GM12878 (cell line): ENCODE measurements at regions not wholly inside any gene's neighbourhood (a gene's known extent, or its start where the extent isn't known, plus 50 kb on each side); places are given as distances from the start of the nearest gene placed in this dataset.
"Not testable (repeated sequence)": the region's sequence is repeated elsewhere in the genome, so short reads cannot be mapped to it uniquely, and the experiment has no call there.

Source experiments
- ATAC-seq: fragments of 200-7000 bp; cut with Tn5 transposase; 3 replicates; pipeline ENCODE4 v1.9.1; 2020; ENCODE audit warnings: mild to moderate bottlenecking, moderate library complexity
- BruUV-seq: library from RNA; stranded (reverse); fragments of 400-500 nt; replicated peaks from 2 replicates; lab custom pipeline; 2021; lab: Mats Ljungman, UMichigan
- CTCF ChIA-PET: fragments of 300-600 bp; sonication (Branson Sonifier 250); formaldehyde crosslinking; extraction: SDS; loops from one replicate; lab custom pipeline; 2021; ENCODE audit warnings: inconsistent platforms; lab: Yijun Ruan, JAX
- POLR2A ChIA-PET: fragments of 350-600 bp; formaldehyde crosslinking; extraction: SDS; loops from one replicate; lab custom pipeline; 2021; ENCODE audit warnings: inconsistent platforms; lab: Charles Lee
- RAD21 ChIA-PET: fragments of 300-600 bp; sonication (Branson Sonifier 250); formaldehyde crosslinking; loops from one replicate; lab custom pipeline; 2023; ENCODE audit warnings: antibody characterized with exemption; ENCODE audit not compliant: unreplicated experiment; lab: Charles Lee
- SMC1A ChIA-PET: fragments of 300-600 bp; sonication (Branson Sonifier 250); formaldehyde crosslinking; loops from one replicate; lab custom pipeline; 2023; ENCODE audit not compliant: unreplicated experiment, uncharacterized antibody; lab: Charles Lee
- DNase-seq: peaks from one replicate; pipeline ENCODE4 v3.0.0-alpha.2; 2011; ENCODE audit warnings: low read depth, low spot score
- FAIRE-seq: peaks from 3 replicates; lab custom pipeline; 2011; peaks lifted over from hg19 to GRCh38; lab: Jason Lieb, UNC
- H2AFZ ChIP-seq: 2 replicates; pipeline ENCODE4 v1.6.0; 2011; ENCODE audit warnings: low read depth, low read length, control low read depth; ENCODE audit not compliant: control insufficient read depth
- H3K27ac ChIP-seq: 2 replicates; pipeline ENCODE4 v1.5.1; 2011; ENCODE audit warnings: control low read depth; ENCODE audit not compliant: control insufficient read depth, insufficient read depth
- H3K27me3 ChIP-seq, 2 experiments: replicated peaks in 1 of 2; 2 replicates each; pipeline versions ENCODE4 v1.6.0 to v1.6.1; 2011; ENCODE audit warnings: low read length in 1 of 2; ENCODE audit not compliant: control insufficient read depth in 2 of 2, insufficient read depth in 2 of 2
- H3K36me3 ChIP-seq, 2 experiments: 2 replicates each; pipeline ENCODE4 v1.5.1; 2011; ENCODE audit warnings: low read length in 1 of 2; ENCODE audit not compliant: control insufficient read depth in 2 of 2, insufficient read depth in 2 of 2
- H3K4me1 ChIP-seq: 2 replicates; pipeline ENCODE4 v1.6.1; 2011; ENCODE audit warnings: mild to moderate bottlenecking, low read length, moderate library complexity, mixed read lengths; ENCODE audit not compliant: control insufficient read depth, insufficient read depth
- H3K4me2 ChIP-seq: 2 replicates; pipeline ENCODE4 v1.6.0; 2011; ENCODE audit warnings: control low read depth; ENCODE audit not compliant: control insufficient read depth, insufficient read depth
- H3K4me3 ChIP-seq: fragments of 200-600 bp; sonication (generic); 2 replicates; pipeline ENCODE4 v1.5.1; 2016
- H3K79me2 ChIP-seq: 2 replicates; pipeline ENCODE4 v1.6.0; 2011; ENCODE audit warnings: low read length; ENCODE audit not compliant: control insufficient read depth, insufficient read depth
- H3K9ac ChIP-seq: 2 replicates; pipeline ENCODE4 v1.8.0; 2011; ENCODE audit warnings: low read length, control low read depth, mixed read lengths; ENCODE audit not compliant: control insufficient read depth, insufficient read depth
- H3K9me3 ChIP-seq: replicated peaks from 3 replicates; pipeline ENCODE4 v1.5.1; 2011; ENCODE audit warnings: mild to moderate bottlenecking, low read length; ENCODE audit not compliant: control insufficient read depth, insufficient read depth
- H4K20me1 ChIP-seq: 2 replicates; pipeline ENCODE4 v1.6.0; 2011; ENCODE audit not compliant: control insufficient read depth, insufficient read depth
- BMI1 ChIP-seq: fragments of 450-650 bp; IDR thresholded peaks from 2 replicates; pipeline ENCODE4 v1.6.1; 2016; ENCODE audit warnings: mild to moderate bottlenecking, moderate library complexity, borderline replicate concordance
- EED ChIP-seq: sonication (generic); IDR thresholded peaks from 2 replicates; pipeline ENCODE4 v1.6.1; 2016; ENCODE audit warnings: antibody characterized with exemption, low read depth
- WGBS: methylation state at CpG from one replicate; pipeline ENCODE4 v1.1.6; 2016; ENCODE audit warnings: low lambda C conversion rate; ENCODE audit not compliant: insufficient replicate concordance, insufficient coverage; ENCODE audit errors: missing lambda C conversion rate; 5-methylcytosine and 5-hydroxymethylcytosine counted together
- in situ Hi-C: fragments of 300-500 bp; cut with MboI; formaldehyde crosslinking; loops from 9 replicates; pipeline ENCODE4 v1.14.3; 2018; ENCODE audit warnings: mixed read lengths
- intact Hi-C: fragments of 100-400 bp; cut with micrococcal nuclease; formaldehyde crosslinking; loops from one replicate; pipeline ENCODE4 v1.14.2; 2022; ENCODE audit not compliant: unreplicated experiment
- TF ChIP-seq, protein P1 (sequence below): fragments of 150-350 bp; IDR thresholded peaks from 2 replicates; pipeline ENCODE4 v1.6.1; 2016; ENCODE audit warnings: low read depth, low read length

- TF ChIP-seq, protein P1, sequence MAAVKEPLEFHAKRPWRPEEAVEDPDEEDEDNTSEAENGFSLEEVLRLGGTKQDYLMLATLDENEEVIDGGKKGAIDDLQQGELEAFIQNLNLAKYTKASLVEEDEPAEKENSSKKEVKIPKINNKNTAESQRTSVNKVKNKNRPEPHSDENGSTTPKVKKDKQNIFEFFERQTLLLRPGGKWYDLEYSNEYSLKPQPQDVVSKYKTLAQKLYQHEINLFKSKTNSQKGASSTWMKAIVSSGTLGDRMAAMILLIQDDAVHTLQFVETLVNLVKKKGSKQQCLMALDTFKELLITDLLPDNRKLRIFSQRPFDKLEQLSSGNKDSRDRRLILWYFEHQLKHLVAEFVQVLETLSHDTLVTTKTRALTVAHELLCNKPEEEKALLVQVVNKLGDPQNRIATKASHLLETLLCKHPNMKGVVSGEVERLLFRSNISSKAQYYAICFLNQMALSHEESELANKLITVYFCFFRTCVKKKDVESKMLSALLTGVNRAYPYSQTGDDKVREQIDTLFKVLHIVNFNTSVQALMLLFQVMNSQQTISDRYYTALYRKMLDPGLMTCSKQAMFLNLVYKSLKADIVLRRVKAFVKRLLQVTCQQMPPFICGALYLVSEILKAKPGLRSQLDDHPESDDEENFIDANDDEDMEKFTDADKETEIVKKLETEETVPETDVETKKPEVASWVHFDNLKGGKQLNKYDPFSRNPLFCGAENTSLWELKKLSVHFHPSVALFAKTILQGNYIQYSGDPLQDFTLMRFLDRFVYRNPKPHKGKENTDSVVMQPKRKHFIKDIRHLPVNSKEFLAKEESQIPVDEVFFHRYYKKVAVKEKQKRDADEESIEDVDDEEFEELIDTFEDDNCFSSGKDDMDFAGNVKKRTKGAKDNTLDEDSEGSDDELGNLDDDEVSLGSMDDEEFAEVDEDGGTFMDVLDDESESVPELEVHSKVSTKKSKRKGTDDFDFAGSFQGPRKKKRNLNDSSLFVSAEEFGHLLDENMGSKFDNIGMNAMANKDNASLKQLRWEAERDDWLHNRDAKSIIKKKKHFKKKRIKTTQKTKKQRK, result no peak
- TF ChIP-seq EED (no peak), BMI1 (no peak)
- TF ChIP-seq, all 136 proteins: peak for 0
Measured at GRCh38 chr5:99010294-99010693, 81.5 kb upstream of the CHD1 start (continued).

GRCh38 chr5:99008009-99008408 lies 79.2 kb upstream of the CHD1 start:
- H3K36me3 ChIP-seq, POLR2A ChIA-PET, DNase-seq, H3K27ac ChIP-seq, CTCF ChIA-PET, H3K9ac ChIP-seq, H3K79me2 ChIP-seq, H4K20me1 ChIP-seq, RAD21 ChIA-PET, H3K4me2 ChIP-seq, BruUV-seq, ATAC-seq, H3K27me3 ChIP-seq, in situ Hi-C loops, SMC1A ChIA-PET, H3K4me1 ChIP-seq, H3K4me3 ChIP-seq, H3K9me3 ChIP-seq, FAIRE-seq, H2AFZ ChIP-seq: not testable (repeated sequence)
- intact Hi-C loops, result loop anchor here (5.0 kb wide), 1 partner anchor 81 kb away; the partner anchor contains the start of gene CHD1
- WGBS, result 66% methylated on average over 2 of the region's 2 CpGs
